Glutamatergic neuron (in vitro differentiated cells): ENCODE measurements at regions not wholly inside any gene's neighbourhood (a gene's known extent, or its start where the extent isn't known, plus 50 kb on each side); places are given as distances from the start of the nearest gene placed in this dataset.

Experiments used
- DNase-seq: peaks from one replicate; pipeline ENCODE4 v3.0.0; 2022
- H3K27ac Mint-ChIP-seq: one replicate; pipeline ENCODE4 v1.8.0; 2020; ENCODE audit warnings: mild to moderate bottlenecking, mixed read lengths, inconsistent platforms; ENCODE audit not compliant: unreplicated experiment
- H3K27me3 Mint-ChIP-seq: one replicate; pipeline ENCODE4 v1.8.0; 2020; ENCODE audit warnings: mild to moderate bottlenecking, moderate library complexity, mixed read lengths, inconsistent platforms; ENCODE audit not compliant: unreplicated experiment
- H3K36me3 Mint-ChIP-seq: one replicate; pipeline ENCODE4 v1.8.0; 2020; ENCODE audit warnings: mild to moderate bottlenecking, mixed read lengths, inconsistent platforms; ENCODE audit not compliant: unreplicated experiment
- H3K4me1 Mint-ChIP-seq: one replicate; pipeline ENCODE4 v1.8.0; 2020; ENCODE audit warnings: mild to moderate bottlenecking, low read depth, mixed read lengths, inconsistent platforms; ENCODE audit not compliant: unreplicated experiment
- H3K4me3 Mint-ChIP-seq: one replicate; pipeline ENCODE4 v1.8.0; 2020; ENCODE audit warnings: mild to moderate bottlenecking, mixed read lengths, inconsistent platforms; ENCODE audit not compliant: unreplicated experiment
- H3K9me3 Mint-ChIP-seq: one replicate; pipeline ENCODE4 v1.8.0; 2020; ENCODE audit warnings: mild to moderate bottlenecking, moderate library complexity, mixed read lengths, inconsistent platforms; ENCODE audit not compliant: unreplicated experiment
- TF ChIP-seq, protein P1 (sequence below): fragments of 200-600 bp; sonication (generic); IDR thresholded peaks from one replicate; pipeline ENCODE4 v1.5.0; 2021; ENCODE audit not compliant: partially characterized antibody, unreplicated experiment

DNA sequence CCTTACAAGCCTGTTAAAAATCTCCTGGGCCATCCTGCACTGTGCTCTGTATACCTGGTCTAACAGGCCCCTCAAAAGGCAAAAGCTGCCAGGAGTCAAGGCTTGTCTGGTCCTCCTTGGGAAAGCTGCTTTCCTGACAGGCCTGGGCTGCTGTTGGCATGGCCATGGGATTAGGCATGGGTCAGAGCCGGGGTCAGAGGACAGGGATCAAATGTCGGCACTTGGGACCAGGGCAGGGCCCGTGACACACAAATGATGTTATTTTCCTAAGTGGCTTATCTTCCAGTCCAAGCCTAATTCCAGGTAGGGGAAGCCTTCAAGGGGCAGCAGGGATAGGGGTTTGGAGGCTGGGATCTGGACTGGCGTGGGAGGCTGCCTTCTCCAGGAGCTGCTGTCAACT is 191.5 kb upstream of the GPR26 start:
- peaks cover 1% of the 10 kb centered on the region for H3K9me3 Mint-ChIP-seq
- peaks cover 5% of the 10 kb centered on the region for H3K27me3 Mint-ChIP-seq
- no peaks in the 10 kb centered on the region for H3K36me3 Mint-ChIP-seq
- peak; percentile 41 for DNase-seq
- TF ChIP-seq, protein P1, sequence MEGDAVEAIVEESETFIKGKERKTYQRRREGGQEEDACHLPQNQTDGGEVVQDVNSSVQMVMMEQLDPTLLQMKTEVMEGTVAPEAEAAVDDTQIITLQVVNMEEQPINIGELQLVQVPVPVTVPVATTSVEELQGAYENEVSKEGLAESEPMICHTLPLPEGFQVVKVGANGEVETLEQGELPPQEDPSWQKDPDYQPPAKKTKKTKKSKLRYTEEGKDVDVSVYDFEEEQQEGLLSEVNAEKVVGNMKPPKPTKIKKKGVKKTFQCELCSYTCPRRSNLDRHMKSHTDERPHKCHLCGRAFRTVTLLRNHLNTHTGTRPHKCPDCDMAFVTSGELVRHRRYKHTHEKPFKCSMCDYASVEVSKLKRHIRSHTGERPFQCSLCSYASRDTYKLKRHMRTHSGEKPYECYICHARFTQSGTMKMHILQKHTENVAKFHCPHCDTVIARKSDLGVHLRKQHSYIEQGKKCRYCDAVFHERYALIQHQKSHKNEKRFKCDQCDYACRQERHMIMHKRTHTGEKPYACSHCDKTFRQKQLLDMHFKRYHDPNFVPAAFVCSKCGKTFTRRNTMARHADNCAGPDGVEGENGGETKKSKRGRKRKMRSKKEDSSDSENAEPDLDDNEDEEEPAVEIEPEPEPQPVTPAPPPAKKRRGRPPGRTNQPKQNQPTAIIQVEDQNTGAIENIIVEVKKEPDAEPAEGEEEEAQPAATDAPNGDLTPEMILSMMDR: no peak
- H3K27ac Mint-ChIP-seq: no peak overlapping the region
- peaks cover 7% of the 10 kb centered on the region for H3K4me1 Mint-ChIP-seq
- no peak overlapping the region for H3K4me3 Mint-ChIP-seq

DNA sequence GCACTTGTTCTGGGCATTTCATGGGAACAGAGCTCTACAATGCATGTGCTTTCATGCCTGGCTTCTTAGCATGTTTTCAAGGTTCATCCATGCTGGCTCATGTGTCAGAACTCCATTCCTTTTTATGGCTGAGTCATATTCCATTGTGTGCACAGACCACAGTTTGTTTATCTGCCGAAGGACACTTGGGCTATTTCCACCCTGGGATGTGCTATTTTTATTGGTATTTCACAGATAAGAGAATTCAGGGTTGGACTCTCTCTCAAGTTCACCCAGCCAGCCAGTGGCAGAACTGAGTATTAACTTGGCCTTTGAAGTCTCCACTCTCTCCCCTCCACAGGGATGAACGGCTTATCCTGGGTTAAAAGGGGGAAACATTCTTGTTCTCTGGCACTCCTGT is 190.7 kb upstream of the GPR26 start:
- Mint-ChIP-seq H3K4me3 (no peak overlapping the region), H3K9me3 (peaks cover 1% of the 10 kb centered on the region), H3K4me1 (peaks cover 7% of the 10 kb centered on the region), H3K27me3 (peaks cover 5% of the 10 kb centered on the region), H3K27ac (no peak overlapping the region), H3K36me3 (no peaks in the 10 kb centered on the region)
- TF ChIP-seq, protein P1: no peak
- DNase-seq: no peak

DNA sequence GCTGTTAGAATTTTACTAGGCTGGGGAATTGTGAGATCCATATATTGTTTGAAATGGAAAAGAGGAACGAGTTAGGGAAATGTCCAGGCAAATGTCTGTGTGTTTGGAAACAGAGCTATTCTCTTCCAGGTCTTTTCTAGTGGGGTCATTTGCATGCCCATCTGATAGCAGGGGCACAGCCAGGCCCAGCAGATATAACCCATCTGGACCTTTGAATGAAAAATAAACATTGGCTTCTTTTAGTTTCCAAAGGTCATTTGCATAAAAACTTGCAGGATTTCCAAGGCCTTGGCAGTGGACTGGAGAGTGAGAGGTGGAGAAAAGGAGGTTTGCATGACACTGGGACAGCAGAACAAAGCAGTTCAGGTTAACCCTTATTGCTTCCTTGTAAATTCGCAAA is 188.0 kb upstream of the GPR26 start:
- Mint-ChIP-seq H3K4me3 (no peak overlapping the region), H3K27ac (no peak overlapping the region), H3K36me3 (no peaks in the 10 kb centered on the region), H3K9me3 (peaks cover 1% of the 10 kb centered on the region), H3K4me1 (peaks cover 5% of the 10 kb centered on the region), H3K27me3 (peaks cover 2% of the 10 kb centered on the region)
- DNase-seq: no peak
- TF ChIP-seq, protein P1: no peak

DNA sequence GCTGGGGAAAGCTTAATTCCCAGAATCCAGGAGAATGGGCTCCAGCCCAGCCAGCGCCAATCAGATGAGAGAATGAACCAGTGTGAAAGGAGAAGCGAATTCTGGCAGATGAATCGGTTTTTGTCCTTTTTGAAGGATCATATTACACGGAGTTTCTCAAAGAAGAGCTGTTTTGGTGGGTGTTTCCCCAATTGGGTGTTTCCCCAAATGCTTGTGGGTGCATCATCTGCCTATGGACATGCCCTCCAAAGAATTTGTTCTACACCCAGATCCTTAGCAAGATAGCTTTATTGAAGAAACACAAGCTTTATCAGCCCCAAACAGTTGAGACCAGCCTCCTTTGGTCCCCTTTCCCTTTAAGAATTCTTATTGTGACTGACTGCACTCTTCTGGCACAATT is 186.5 kb upstream of the GPR26 start:
- TF ChIP-seq, protein P1: no peak
- H3K36me3 Mint-ChIP-seq: no peaks in the 10 kb centered on the region
- no peaks in the 10 kb centered on the region for H3K4me1 Mint-ChIP-seq
- no peak overlapping the region for H3K27ac Mint-ChIP-seq
- no peak overlapping the region for H3K4me3 Mint-ChIP-seq
- H3K27me3 Mint-ChIP-seq: peaks cover 2% of the 10 kb centered on the region
- no peak for DNase-seq
- no peaks in the 10 kb centered on the region for H3K9me3 Mint-ChIP-seq

DNA sequence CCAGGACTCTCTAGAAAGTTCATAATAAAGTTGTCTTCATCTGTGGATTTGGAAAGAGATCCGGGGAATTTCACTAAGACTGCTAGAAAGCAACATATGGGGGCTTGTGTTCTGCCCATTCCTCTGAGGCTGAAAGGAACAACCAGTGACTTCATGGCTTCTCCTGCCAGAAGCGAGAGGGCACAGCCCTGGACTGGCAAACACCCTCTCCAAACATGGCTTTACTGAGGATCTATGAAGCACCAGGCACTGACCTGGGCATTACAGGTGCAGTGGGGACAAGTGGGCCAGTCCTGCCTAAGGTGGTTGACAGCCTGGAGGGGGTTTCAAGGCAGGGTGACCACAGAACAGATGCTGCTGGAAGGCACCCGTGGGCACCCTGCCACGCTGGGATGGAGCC is 185.8 kb upstream of the GPR26 start:
- Mint-ChIP-seq H3K9me3 (no peaks in the 10 kb centered on the region), H3K4me3 (no peak overlapping the region), H3K27me3 (peaks cover 2% of the 10 kb centered on the region), H3K4me1 (no peaks in the 10 kb centered on the region), H3K27ac (no peak overlapping the region), H3K36me3 (no peaks in the 10 kb centered on the region)
- no peak for DNase-seq
- TF ChIP-seq, protein P1: no peak
